H1 (cell line): ENCODE measurements at regions not wholly inside any gene's neighbourhood (a gene's known extent, or its start where the extent isn't known, plus 50 kb on each side); places are given as distances from the start of the nearest gene placed in this dataset.

ENCODE experiments used
- CTCF ChIA-PET: fragments of 300-600 bp; sonication (Branson Sonifier 250); formaldehyde crosslinking; loops from one replicate; lab custom pipeline; 2021; ENCODE audit not compliant: partially characterized antibody; lab: Charles Lee
- POLR2A ChIA-PET: fragments of 300-600 bp; sonication (Branson Sonifier 250); formaldehyde crosslinking; loops from one replicate; lab custom pipeline; 2021; ENCODE audit warnings: inconsistent platforms; ENCODE audit not compliant: partially characterized antibody; lab: Charles Lee
- DNase-seq, 2 experiments: peaks; one replicate each; pipeline versions ENCODE4 v3.0.0 to v3.0.0-alpha.2; 2010 to 2022; ENCODE audit warnings: low spot score in 2 of 2, low read depth in 1 of 2, mixed read lengths in 1 of 2
- FAIRE-seq: peaks from 2 replicates; lab custom pipeline; 2011; peaks lifted over from hg19 to GRCh38; lab: Jason Lieb, UNC
- H2AFZ ChIP-seq: 2 replicates; pipeline ENCODE4 v1.8.1; 2012; ENCODE audit warnings: low read length, inconsistent platforms
- H2AK5ac ChIP-seq: 2 replicates; pipeline ENCODE4 v1.6.1; 2013; ENCODE audit warnings: low read depth, low read length
- H2BK120ac ChIP-seq: replicated peaks from 2 replicates; pipeline ENCODE3; 2013; ENCODE audit warnings: low read depth, low read length, inconsistent platforms
- H2BK12ac ChIP-seq: 2 replicates; pipeline ENCODE4 v1.6.1; 2013; ENCODE audit warnings: low read depth, low read length
- H2BK15ac ChIP-seq: 2 replicates; pipeline ENCODE4 v1.6.1; 2013; ENCODE audit warnings: low read length
- H2BK20ac ChIP-seq: 2 replicates; pipeline ENCODE4 v1.6.1; 2013; ENCODE audit warnings: low read length
- H2BK5ac ChIP-seq: 2 replicates; pipeline ENCODE4 v1.6.1; 2013; ENCODE audit warnings: low read depth, low read length
- H3K14ac ChIP-seq: 2 replicates; pipeline ENCODE4 v1.6.1; 2013; ENCODE audit warnings: inconsistent platforms; ENCODE audit not compliant: insufficient read length
- H3K18ac ChIP-seq: 2 replicates; pipeline ENCODE4 v1.6.1; 2013; ENCODE audit warnings: low read length; ENCODE audit errors: extremely low read depth
- H3K23ac ChIP-seq: 2 replicates; pipeline ENCODE4 v1.6.1; 2013; ENCODE audit warnings: inconsistent platforms; ENCODE audit not compliant: insufficient read length
- H3K23me2 ChIP-seq: 2 replicates; pipeline ENCODE4 v1.6.1; 2013; ENCODE audit warnings: low read depth, low read length
- H3K27ac ChIP-seq: 2 replicates; pipeline ENCODE4 v1.6.1; 2011; ENCODE audit warnings: low read depth, low read length, inconsistent platforms
- H3K27me3 ChIP-seq, 4 experiments: replicated peaks in 1 of 4; 1 replicate in 1 of 4; 2 replicates in 3 of 4; pipeline versions ENCODE4 v1.6.1 to v1.8.1; 2011 to 2013; ENCODE audit warnings: low read length in 3 of 4, mild to moderate bottlenecking in 3 of 4, inconsistent platforms in 2 of 4, mixed read lengths in 2 of 4, moderate library complexity in 1 of 4; ENCODE audit not compliant: control insufficient read depth in 3 of 4, insufficient read depth in 3 of 4; ENCODE audit errors: extremely low read depth in 1 of 4
- H3K36me3 ChIP-seq, 4 experiments: 2 replicates each; pipeline versions ENCODE4 v1.6.1 to v1.8.1; 2011 to 2013; ENCODE audit warnings: mild to moderate bottlenecking in 4 of 4, low read length in 3 of 4, moderate library complexity in 2 of 4, control low read depth in 1 of 4, inconsistent platforms in 1 of 4; ENCODE audit not compliant: insufficient read depth in 4 of 4, control insufficient read depth in 2 of 4
- H3K4ac ChIP-seq: replicated peaks from 2 replicates; pipeline ENCODE3; 2013; ENCODE audit warnings: low read length, low read depth, mixed read lengths, inconsistent platforms; ENCODE audit not compliant: insufficient read length
- H3K4me1 ChIP-seq, 4 experiments: replicated peaks in 1 of 4; 1 replicate in 1 of 4; 2 replicates in 3 of 4; pipeline versions ENCODE4 v1.6.1 to v1.8.1; 2011 to 2013; ENCODE audit warnings: low read length in 3 of 4, inconsistent platforms in 2 of 4, mixed read lengths in 1 of 4; ENCODE audit not compliant: insufficient read depth in 4 of 4, control insufficient read depth in 3 of 4
- H3K4me2 ChIP-seq, 2 experiments: 2 replicates each; pipeline versions ENCODE4 v1.6.1 to v1.8.1; 2011 to 2013; ENCODE audit warnings: low read depth in 2 of 2, low read length in 2 of 2, control low read depth in 1 of 2, inconsistent platforms in 1 of 2, mild to moderate bottlenecking in 1 of 2; ENCODE audit not compliant: insufficient read depth in 1 of 2
- H3K4me3 ChIP-seq, 4 experiments: fragments of 200-600, 300-600 bp in 1 of 4; sonication (generic), shearing (Covaris generic), sonication (Bioruptor Twin) in 1 of 4; 2 replicates each; pipeline versions ENCODE4 v1.5.1 to v1.8.1; 2011 to 2016; ENCODE audit warnings: low read length in 4 of 4, low read depth in 3 of 4, control low read depth in 2 of 4, inconsistent platforms in 2 of 4, mild to moderate bottlenecking in 2 of 4, mixed read lengths in 1 of 4, moderate library complexity in 1 of 4; ENCODE audit not compliant: insufficient read depth in 2 of 4; ENCODE audit errors: extremely low read depth in 1 of 4
- H3K56ac ChIP-seq: replicated peaks from 2 replicates; pipeline ENCODE3; 2013; ENCODE audit warnings: low read depth, mild to moderate bottlenecking, mixed read lengths, low read length, inconsistent platforms; ENCODE audit not compliant: insufficient read length
- H3K79me1 ChIP-seq: 2 replicates; pipeline ENCODE4 v1.6.1; 2013; ENCODE audit warnings: low read depth, low read length, control low read depth
- H3K79me2 ChIP-seq, 2 experiments: 2 replicates each; pipeline versions ENCODE4 v1.6.1 to v1.8.1; 2012 to 2013; ENCODE audit warnings: low read length in 2 of 2, mild to moderate bottlenecking in 2 of 2, inconsistent platforms in 1 of 2; ENCODE audit not compliant: insufficient read depth in 2 of 2, control insufficient read depth in 1 of 2
- H3K9ac ChIP-seq, 4 experiments: replicated peaks in 1 of 4; 1 replicate in 1 of 4; 2 replicates in 3 of 4; pipeline versions ENCODE4 v1.6.1 to v1.8.1; 2011 to 2013; ENCODE audit warnings: low read depth in 3 of 4, low read length in 3 of 4, control low read depth in 2 of 4, mild to moderate bottlenecking in 2 of 4, moderate library complexity in 2 of 4, inconsistent platforms in 1 of 4; ENCODE audit errors: extremely low read depth in 1 of 4
- H3K9me3 ChIP-seq, 2 experiments: 2 replicates each; pipeline versions ENCODE4 v1.6.1 to v1.8.1; 2012 to 2013; ENCODE audit warnings: mild to moderate bottlenecking in 2 of 2, moderate library complexity in 2 of 2, control low read depth in 1 of 2, inconsistent platforms in 1 of 2, low read depth in 1 of 2, low read length in 1 of 2, mixed read lengths in 1 of 2; ENCODE audit not compliant: insufficient read depth in 2 of 2
- H4K20me1 ChIP-seq, 2 experiments: replicated peaks in 1 of 2; 2 replicates each; pipeline versions ENCODE3 to v1.8.1; 2011 to 2013; ENCODE audit warnings: inconsistent platforms in 2 of 2, low read length in 2 of 2, mild to moderate bottlenecking in 1 of 2; ENCODE audit not compliant: insufficient read depth in 2 of 2, control insufficient read depth in 1 of 2
- H4K5ac ChIP-seq: 2 replicates; pipeline ENCODE4 v1.6.1; 2013; ENCODE audit warnings: low read length, low read depth, mixed read lengths, inconsistent platforms; ENCODE audit not compliant: insufficient read length
- H4K8ac ChIP-seq: 2 replicates; pipeline ENCODE4 v1.8.0; 2013; ENCODE audit warnings: mild to moderate bottlenecking, moderate library complexity, low read length, inconsistent platforms; ENCODE audit not compliant: insufficient read depth; ENCODE audit errors: extremely low read depth
- H4K91ac ChIP-seq: replicated peaks from 2 replicates; pipeline ENCODE3; 2013; ENCODE audit warnings: low read length, mixed read lengths, inconsistent platforms; ENCODE audit not compliant: insufficient read length
- CHD2 ChIP-seq: IDR thresholded peaks from 2 replicates; pipeline ENCODE4 v1.6.1; 2012; ENCODE audit warnings: low read length, improper control_type of control experiment
- GTF2F1 ChIP-seq: IDR thresholded peaks from 2 replicates; pipeline ENCODE4 v1.6.1; 2012; ENCODE audit warnings: low read depth, low read length, improper control_type of control experiment, borderline replicate concordance
- SAP30 ChIP-seq: fragments of 300-600 bp; sonication (generic); IDR thresholded peaks from 2 replicates; pipeline ENCODE4 v1.7.1; 2012; ENCODE audit warnings: low read length, moderate library complexity, mild to moderate bottlenecking, inconsistent platforms; ENCODE audit not compliant: insufficient read depth, insufficient replicate concordance
- TBP ChIP-seq: IDR thresholded peaks from 2 replicates; pipeline ENCODE4 v1.6.1; 2011; ENCODE audit warnings: low read depth, low read length, improper control_type of control experiment
- WGBS, 2 experiments: shearing (Covaris generic) in 1 of 2; methylation state at CpG; one replicate each; pipeline versions ENCODE4 v1.1.6 to v1.1.7; 2013 to 2015; ENCODE audit warnings: low lambda C conversion rate in 2 of 2, mixed read lengths in 2 of 2, inconsistent platforms in 1 of 2, low coverage in 1 of 2, missing lambda C conversion rate in 1 of 2; ENCODE audit not compliant: insufficient replicate concordance in 2 of 2, insufficient coverage in 1 of 2, insufficient read length in 1 of 2; ENCODE audit errors: extremely low coverage in 1 of 2, missing lambda C conversion rate in 1 of 2; 5-methylcytosine and 5-hydroxymethylcytosine counted together

- H2AK5ac ChIP-seq = no peak overlapping the region
- no peak overlapping the region for H3K56ac ChIP-seq
- no peak overlapping the region for H3K23ac ChIP-seq
- H3K14ac ChIP-seq = no peak overlapping the region
- H3K4ac ChIP-seq = no peak overlapping the region
- WGBS, 2 experiments = 89% methylated on average over 2 of the region's 2 CpGs; no CpG with 5 or more reads in 1 of the 2 experiments
- no peak overlapping the region for H2BK20ac ChIP-seq
- no peaks in the 10 kb centered on the region for H3K79me2 ChIP-seq
- FAIRE-seq = no peak
- H4K91ac ChIP-seq = no peak overlapping the region
- H4K8ac ChIP-seq = no peak overlapping the region
- no peak overlapping the region for H3K27ac ChIP-seq
- no peak for DNase-seq
- H4K20me1 ChIP-seq = no peaks in the 10 kb centered on the region
- H3K4me3 ChIP-seq = no peak overlapping the region
- no peak overlapping the region for H3K9ac ChIP-seq
- no peaks in the 10 kb centered on the region for H3K4me1 ChIP-seq
- no peak overlapping the region for H3K18ac ChIP-seq
- TF ChIP-seq GTF2F1 (no peak), CHD2 (no peak), SAP30 (no peak), TBP (no peak)
- no peak overlapping the region for H2BK15ac ChIP-seq
- H3K9me3 ChIP-seq = no peaks in the 10 kb centered on the region
- H3K27me3 ChIP-seq = no peaks in the 10 kb centered on the region
- ChIA-PET POLR2A (no interaction called here), CTCF (no interaction called here)
- H2AFZ ChIP-seq = no peak overlapping the region
- no peaks in the 10 kb centered on the region for H3K23me2 ChIP-seq
- H2BK5ac ChIP-seq = no peak overlapping the region
- no peaks in the 10 kb centered on the region for H3K36me3 ChIP-seq
- H2BK120ac ChIP-seq = no peak overlapping the region
- no peak overlapping the region for H3K4me2 ChIP-seq
- no peaks in the 10 kb centered on the region for H3K79me1 ChIP-seq
- no peak overlapping the region for H4K5ac ChIP-seq
- no peak overlapping the region for H2BK12ac ChIP-seq
These were observed 196.9 kb upstream of the BANK1 start for GRCh38 chr4:101593666-101594065.
